K562 (cell line): ENCODE measurements at regions not wholly inside any gene's neighbourhood (a gene's known extent, or its start where the extent isn't known, plus 50 kb on each side); places are given as distances from the start of the nearest gene placed in this dataset.
A peak's percentile ranks its signal among the peaks of the same experiment; 100 is the strongest.

Source experiments
- EZH2 ChIP-seq: IDR thresholded peaks from 2 replicates; pipeline ENCODE4 v1.6.1; 2012; ENCODE audit warnings: low read depth, mild to moderate bottlenecking, inconsistent platforms, low read length, borderline replicate concordance
- HDAC1 ChIP-seq, 2 experiments: fragments of 450-650 bp; IDR thresholded peaks; 2 replicates each; pipeline ENCODE4 v1.6.1; 2016 to 2017; ENCODE audit warnings: inconsistent platforms in 1 of 2, mild to moderate bottlenecking in 1 of 2, moderate library complexity in 1 of 2
- NCOA2 ChIP-seq, 2 experiments: fragments of 450-650 bp; IDR thresholded peaks; 2 replicates each; pipeline ENCODE4 v1.6.1; 2018; ENCODE audit warnings: mild to moderate bottlenecking in 2 of 2, moderate library complexity in 1 of 2; ENCODE audit not compliant: partially characterized antibody in 2 of 2
- RBM34 ChIP-seq: fragments of 200-400 bp; formaldehyde crosslinking; IDR thresholded peaks from 2 replicates; pipeline ENCODE4 v1.6.1; 2018; ENCODE audit warnings: low read length, borderline replicate concordance; ENCODE audit not compliant: insufficient read depth
- SRSF9 ChIP-seq: fragments of 200-400 bp; formaldehyde crosslinking; IDR thresholded peaks from 2 replicates; pipeline ENCODE4 v1.6.1; 2017; ENCODE audit warnings: low read depth, low read length, borderline replicate concordance
- ZNF41 ChIP-seq: fragments of 250-450 bp; sonication (Bioruptor Pico); conservative IDR thresholded peaks from 2 replicates; pipeline ENCODE4 v1.4.0; 2020; ENCODE audit warnings: mild to moderate bottlenecking
- ZNF77 ChIP-seq: fragments of 250-450 bp; sonication (Bioruptor Pico); IDR thresholded peaks from 2 replicates; pipeline ENCODE4 v1.5.0; 2020
- TF ChIP-seq, protein P1 (sequence below), 2 experiments: fragments of 450-650 bp in 1 of 2; sonication (generic) in 1 of 2; formaldehyde crosslinking in 1 of 2; IDR thresholded peaks; 2 replicates each; pipeline versions ENCODE4 v1.7.1 to v1.9.0; 2016 to 2022; ENCODE audit warnings: inconsistent platforms in 1 of 2, mild to moderate bottlenecking in 1 of 2, missing genetic modification reagents in 1 of 2
- TF ChIP-seq, protein P2 (sequence below): fragments of 250-450 bp; sonication (Bioruptor Pico); IDR thresholded peaks from 2 replicates; pipeline ENCODE4 v1.4.0; 2020; ENCODE audit warnings: mild to moderate bottlenecking, moderate library complexity, borderline replicate concordance

GRCh38 chr2:21228041-21228895 is 104.5 kb downstream of the TDRD15 start (continued):
- TF ChIP-seq, protein P1, sequence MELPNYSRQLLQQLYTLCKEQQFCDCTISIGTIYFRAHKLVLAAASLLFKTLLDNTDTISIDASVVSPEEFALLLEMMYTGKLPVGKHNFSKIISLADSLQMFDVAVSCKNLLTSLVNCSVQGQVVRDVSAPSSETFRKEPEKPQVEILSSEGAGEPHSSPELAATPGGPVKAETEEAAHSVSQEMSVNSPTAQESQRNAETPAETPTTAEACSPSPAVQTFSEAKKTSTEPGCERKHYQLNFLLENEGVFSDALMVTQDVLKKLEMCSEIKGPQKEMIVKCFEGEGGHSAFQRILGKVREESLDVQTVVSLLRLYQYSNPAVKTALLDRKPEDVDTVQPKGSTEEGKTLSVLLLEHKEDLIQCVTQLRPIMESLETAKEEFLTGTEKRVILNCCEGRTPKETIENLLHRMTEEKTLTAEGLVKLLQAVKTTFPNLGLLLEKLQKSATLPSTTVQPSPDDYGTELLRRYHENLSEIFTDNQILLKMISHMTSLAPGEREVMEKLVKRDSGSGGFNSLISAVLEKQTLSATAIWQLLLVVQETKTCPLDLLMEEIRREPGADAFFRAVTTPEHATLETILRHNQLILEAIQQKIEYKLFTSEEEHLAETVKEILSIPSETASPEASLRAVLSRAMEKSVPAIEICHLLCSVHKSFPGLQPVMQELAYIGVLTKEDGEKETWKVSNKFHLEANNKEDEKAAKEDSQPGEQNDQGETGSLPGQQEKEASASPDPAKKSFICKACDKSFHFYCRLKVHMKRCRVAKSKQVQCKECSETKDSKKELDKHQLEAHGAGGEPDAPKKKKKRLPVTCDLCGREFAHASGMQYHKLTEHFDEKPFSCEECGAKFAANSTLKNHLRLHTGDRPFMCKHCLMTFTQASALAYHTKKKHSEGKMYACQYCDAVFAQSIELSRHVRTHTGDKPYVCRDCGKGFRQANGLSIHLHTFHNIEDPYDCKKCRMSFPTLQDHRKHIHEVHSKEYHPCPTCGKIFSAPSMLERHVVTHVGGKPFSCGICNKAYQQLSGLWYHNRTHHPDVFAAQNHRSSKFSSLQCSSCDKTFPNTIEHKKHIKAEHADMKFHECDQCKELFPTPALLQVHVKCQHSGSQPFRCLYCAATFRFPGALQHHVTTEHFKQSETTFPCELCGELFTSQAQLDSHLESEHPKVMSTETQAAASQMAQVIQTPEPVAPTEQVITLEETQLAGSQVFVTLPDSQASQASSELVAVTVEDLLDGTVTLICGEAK (IDR thresholded peaks at IDR 0.05), result no peak
- TF ChIP-seq, protein P1 (CRISPR knock-in tag; IDR thresholded peaks at IDR 0.05), result no peak
- peak in 1 of 2 experiments; percentile 83; a peak in 2 of 4 replicates for TF ChIP-seq HDAC1 (IDR thresholded peaks at IDR 0.05)
- no peak for TF ChIP-seq RBM34
- TF ChIP-seq, protein P2, sequence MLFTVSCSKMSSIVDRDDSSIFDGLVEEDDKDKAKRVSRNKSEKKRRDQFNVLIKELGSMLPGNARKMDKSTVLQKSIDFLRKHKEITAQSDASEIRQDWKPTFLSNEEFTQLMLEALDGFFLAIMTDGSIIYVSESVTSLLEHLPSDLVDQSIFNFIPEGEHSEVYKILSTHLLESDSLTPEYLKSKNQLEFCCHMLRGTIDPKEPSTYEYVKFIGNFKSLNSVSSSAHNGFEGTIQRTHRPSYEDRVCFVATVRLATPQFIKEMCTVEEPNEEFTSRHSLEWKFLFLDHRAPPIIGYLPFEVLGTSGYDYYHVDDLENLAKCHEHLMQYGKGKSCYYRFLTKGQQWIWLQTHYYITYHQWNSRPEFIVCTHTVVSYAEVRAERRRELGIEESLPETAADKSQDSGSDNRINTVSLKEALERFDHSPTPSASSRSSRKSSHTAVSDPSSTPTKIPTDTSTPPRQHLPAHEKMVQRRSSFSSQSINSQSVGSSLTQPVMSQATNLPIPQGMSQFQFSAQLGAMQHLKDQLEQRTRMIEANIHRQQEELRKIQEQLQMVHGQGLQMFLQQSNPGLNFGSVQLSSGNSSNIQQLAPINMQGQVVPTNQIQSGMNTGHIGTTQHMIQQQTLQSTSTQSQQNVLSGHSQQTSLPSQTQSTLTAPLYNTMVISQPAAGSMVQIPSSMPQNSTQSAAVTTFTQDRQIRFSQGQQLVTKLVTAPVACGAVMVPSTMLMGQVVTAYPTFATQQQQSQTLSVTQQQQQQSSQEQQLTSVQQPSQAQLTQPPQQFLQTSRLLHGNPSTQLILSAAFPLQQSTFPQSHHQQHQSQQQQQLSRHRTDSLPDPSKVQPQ (CRISPR knock-in tag), result no peak
- no peak for TF ChIP-seq NCOA2 (IDR thresholded peaks at IDR 0.05; ENCODE audit: partially characterized antibody in 2 of 2)
- TF ChIP-seq SRSF9, result no peak
- no peak for TF ChIP-seq ZNF41
- no peak for TF ChIP-seq ZNF77 (CRISPR knock-in tag)
- TF ChIP-seq EZH2, result no peak
